ENCODE measurements at regions not wholly inside any gene's neighbourhood (a gene's known extent, or its start where the extent isn't known, plus 50 kb on each side); places are given as distances from the start of the nearest gene placed in this dataset.

GRCh38 chr1:82110366-82111254 lies 309.9 kb downstream of the ADGRL2 start:
- TF ChIP-seq, protein P1, sequence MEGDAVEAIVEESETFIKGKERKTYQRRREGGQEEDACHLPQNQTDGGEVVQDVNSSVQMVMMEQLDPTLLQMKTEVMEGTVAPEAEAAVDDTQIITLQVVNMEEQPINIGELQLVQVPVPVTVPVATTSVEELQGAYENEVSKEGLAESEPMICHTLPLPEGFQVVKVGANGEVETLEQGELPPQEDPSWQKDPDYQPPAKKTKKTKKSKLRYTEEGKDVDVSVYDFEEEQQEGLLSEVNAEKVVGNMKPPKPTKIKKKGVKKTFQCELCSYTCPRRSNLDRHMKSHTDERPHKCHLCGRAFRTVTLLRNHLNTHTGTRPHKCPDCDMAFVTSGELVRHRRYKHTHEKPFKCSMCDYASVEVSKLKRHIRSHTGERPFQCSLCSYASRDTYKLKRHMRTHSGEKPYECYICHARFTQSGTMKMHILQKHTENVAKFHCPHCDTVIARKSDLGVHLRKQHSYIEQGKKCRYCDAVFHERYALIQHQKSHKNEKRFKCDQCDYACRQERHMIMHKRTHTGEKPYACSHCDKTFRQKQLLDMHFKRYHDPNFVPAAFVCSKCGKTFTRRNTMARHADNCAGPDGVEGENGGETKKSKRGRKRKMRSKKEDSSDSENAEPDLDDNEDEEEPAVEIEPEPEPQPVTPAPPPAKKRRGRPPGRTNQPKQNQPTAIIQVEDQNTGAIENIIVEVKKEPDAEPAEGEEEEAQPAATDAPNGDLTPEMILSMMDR (IDR thresholded peaks at IDR 0.05) = no peak
- DNase-seq (ENCODE audit: low spot score) = no peak
- no peak overlapping the region for H3K4me3 ChIP-seq
- no peak overlapping the region for H3K27ac ChIP-seq

DNA sequence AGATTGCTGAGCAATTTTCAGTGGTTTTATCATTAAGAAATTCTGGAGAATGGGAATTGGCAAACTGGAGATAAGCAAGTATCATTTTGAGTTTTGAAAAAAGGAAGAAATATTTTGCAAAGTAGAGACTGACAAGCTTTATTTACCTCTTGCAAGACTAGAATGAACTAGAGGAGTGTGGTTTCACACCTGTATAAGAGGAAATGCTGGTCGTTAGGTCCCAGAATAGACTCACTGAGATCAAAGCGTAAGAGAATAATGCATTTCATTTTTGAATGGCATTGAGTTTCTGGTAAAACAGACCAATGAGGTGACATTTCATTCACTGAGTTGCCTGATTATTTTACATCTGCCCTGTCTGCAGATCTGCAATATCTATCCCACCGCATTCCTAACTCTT lies 308.1 kb downstream of the ADGRL2 start:
- Histone ChIP-seq H3K4me3 (no peak overlapping the region), H3K27ac (no peak overlapping the region)
- DNase-seq (ENCODE audit: low spot score) = no peak
- TF ChIP-seq, protein P1 (IDR thresholded peaks at IDR 0.05) = no peak

GRCh38 chr1:82106672-82107071 lies 305.9 kb downstream of the ADGRL2 start:
- Histone ChIP-seq H3K4me3 (no peak overlapping the region), H3K27ac (no peak overlapping the region)
- TF ChIP-seq, protein P1 (IDR thresholded peaks at IDR 0.05) = no peak
- no peak for DNase-seq (ENCODE audit: low spot score)

DNA sequence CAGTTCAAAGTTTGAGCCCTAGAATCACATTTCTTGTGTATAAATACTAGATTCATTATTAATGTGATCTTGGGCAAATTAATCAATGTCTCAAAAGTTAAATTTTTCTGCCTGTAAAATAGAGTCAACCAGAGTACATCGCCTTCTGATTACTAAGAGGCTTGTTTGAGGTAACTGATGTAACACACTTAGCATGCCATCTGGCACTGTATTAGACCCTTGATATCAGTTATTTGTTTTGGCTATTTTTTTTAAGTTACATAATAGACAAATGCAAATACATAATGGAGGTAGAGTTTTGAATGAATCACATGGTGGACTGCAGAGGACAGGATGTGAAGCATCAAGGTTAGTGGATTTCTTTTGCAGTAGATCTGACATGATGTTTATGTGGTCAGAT lies 298.4 kb downstream of the ADGRL2 start:
- no peak for DNase-seq (ENCODE audit: low spot score)
- TF ChIP-seq, protein P1 (IDR thresholded peaks at IDR 0.05) = no peak
- no peak overlapping the region for H3K4me3 ChIP-seq
- no peak overlapping the region for H3K27ac ChIP-seq

DNA sequence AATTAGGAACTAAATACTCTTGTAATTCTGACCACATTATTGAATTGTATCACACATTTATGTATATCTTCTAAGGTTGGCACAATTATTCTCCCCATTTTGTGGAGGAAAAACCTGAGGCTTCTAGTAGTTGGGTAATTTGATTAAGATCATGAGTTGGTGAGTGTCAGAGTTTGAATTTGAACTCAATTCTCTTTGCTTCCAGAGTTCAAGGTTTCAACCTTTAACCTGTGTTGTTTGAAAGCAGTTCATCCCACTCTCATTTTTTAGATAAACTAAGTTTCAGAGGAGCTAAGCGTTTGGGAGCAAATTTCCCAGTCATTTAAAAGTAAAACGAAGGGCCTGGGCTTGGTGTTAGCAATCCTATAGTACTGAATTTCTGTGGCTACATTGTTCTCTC lies 293.4 kb downstream of the ADGRL2 start:
- TF ChIP-seq, protein P1 (IDR thresholded peaks at IDR 0.05) = no peak
- no peak for DNase-seq (ENCODE audit: low spot score)

GRCh38 chr1:82091729-82092128 lies 291.0 kb downstream of the ADGRL2 start:
- no peak for DNase-seq (ENCODE audit: low spot score)
- TF ChIP-seq, protein P1 (IDR thresholded peaks at IDR 0.05) = no peak

More for the DNA sequence above, 293.4 kb downstream of the ADGRL2 start:
- H3K4me3 ChIP-seq = no peak overlapping the region
- no peak overlapping the region for H3K27ac ChIP-seq

GRCh38 chr1:82091265-82091664 lies 290.5 kb downstream of the ADGRL2 start:
- TF ChIP-seq, protein P1 (IDR thresholded peaks at IDR 0.05) = no peak
- Histone ChIP-seq H3K4me3 (no peak overlapping the region), H3K27ac (no peak overlapping the region)
- DNase-seq (ENCODE audit: low spot score) = no peak

More at GRCh38 chr1:82091729-82092128, 291.0 kb downstream of the ADGRL2 start:
- Histone ChIP-seq H3K27ac (no peak overlapping the region), H3K4me3 (no peak overlapping the region)

Data from coronary artery (tissue), 2 donors.